Eye (tissue), 1 donor: ENCODE measurements at regions not wholly inside any gene's neighbourhood (a gene's known extent, or its start where the extent isn't known, plus 50 kb on each side); places are given as distances from the start of the nearest gene placed in this dataset.

Experiments
- DNase-seq: peaks from one replicate; pipeline ENCODE4 v3.0.0-alpha.2; 2015

DNA sequence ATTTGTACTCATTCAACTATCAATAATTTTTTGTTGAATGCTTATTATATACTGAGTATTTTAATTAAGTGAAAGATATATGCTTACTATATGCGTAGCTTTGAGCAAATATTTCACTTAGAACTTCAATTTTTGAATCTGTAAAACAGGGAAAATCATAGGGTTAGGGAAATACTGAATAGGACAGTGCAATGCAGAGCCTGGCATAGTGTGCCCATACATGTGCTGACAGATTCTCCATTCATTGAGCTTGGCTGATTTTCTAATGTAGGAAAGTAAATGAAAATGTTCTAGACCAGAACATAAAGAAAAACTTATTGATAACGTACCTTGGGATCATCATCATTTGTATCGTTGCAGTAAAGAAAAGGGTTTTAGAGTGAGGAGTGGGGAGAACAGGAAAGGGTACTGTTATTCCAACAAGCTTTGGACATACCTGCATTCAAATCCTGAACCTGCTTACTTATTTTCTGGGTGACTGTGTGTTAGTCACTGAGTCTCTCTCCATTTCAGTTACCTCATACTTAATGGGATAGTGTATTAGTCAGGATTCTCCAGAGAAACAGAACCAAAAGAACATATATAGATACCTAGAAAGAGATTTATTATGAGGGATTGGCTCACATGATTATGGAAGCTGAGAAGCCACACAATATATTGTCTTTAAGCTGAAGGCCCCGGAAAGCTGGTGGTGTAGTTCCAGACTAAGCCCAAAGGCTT lies 436.4 kb downstream of the ADAMTS20 start:
- no peak for DNase-seq

DNA sequence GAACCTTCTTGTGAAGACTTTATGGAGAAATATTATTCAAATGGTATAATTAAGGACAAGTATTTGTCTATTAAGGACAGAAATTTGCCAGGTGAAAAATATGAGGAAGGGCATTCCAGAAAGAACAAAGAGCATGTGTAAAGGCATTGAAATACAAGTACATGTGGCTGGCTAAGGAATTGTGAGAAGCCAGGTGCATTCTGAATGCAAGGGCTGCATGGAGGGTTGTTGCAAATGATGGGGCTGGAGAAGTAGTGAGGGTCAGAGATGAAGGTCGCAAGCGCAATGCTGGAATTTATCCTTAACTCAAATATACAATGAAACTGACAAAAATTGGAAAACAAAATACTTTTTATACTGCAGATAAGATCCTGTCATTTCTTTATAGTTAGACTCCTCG lies 437.7 kb downstream of the ADAMTS20 start:
- DNase-seq, result no peak

DNA sequence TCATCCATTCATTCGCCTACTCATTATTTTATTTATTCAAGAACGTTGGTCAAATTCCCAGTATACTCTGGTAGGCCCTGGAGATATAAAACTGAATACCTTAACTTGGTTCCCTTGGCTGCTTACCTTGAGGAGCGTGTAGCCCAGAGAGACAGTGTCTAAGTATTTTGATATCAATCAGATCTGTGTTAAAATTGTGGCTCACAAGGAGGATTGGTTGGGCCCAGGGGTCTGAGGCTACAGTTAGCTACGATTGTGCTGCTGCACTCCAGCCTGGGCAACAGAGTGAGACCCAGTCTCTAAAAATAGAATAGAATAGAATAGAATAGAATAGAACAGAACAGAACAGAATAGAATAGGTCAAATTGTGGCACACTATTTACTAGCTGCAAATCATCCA lies 438.4 kb downstream of the ADAMTS20 start:
- DNase-seq, result no peak

DNA sequence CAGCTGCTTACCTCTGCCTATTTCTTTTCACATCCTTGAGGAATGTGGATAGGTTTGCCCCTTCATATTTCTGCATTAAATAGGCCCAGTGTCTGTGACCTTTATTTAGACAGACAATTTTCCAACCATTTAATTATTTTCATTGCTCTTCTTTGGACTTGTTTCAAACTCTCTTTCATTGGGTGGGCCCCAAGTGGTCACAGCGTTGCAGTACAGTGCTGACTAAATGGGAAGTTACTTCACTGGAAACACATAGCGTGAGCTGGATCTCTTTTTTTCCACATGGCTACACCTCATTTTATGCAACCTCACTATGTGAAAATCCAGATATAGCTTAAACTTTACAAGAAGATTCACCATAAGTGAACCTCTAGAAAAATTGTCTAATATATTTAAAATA lies 438.9 kb downstream of the ADAMTS20 start:
- peak; percentile 45 for DNase-seq

DNA sequence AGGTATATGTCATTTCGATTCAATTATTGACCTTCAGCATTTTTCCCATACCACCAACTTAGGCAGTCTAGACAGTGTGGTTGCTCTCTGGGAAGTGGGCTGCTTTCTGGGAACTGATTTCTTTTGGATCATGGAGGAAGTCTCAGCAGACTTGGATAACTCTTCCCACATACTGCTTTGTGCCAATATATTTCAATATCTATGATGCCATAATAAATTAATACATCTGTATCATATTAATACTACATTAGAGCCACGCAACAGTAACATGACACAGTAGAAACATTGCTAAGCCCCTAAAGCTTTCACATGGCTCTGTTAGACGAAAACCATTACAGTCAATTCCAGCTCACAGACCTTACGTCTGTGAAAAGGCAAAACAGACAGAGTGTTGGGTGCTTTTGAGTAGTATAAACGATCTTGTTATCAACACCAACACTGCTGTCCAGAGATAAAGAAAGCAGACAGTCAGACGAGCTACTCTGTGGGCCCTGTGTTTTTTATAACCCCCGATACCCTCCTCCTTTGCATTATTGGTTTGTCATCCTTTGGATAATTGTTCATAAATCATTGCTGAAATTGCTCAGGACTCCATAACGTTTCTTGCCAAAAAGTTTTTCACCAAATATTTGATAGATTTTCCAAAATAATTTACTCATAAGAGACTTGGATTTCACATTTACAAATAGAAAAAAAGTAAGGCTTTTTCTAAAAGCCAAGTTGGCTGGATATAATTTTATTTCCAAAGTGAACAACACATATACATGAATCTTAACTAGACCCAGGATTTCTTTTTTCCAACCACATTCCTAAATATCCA lies 439.7 kb downstream of the ADAMTS20 start:
- peak; percentile 59 for DNase-seq

- DNase-seq, result no peak
These were observed 440.4 kb downstream of the ADAMTS20 start for GRCh38 chr12:43111608-43112007.

DNA sequence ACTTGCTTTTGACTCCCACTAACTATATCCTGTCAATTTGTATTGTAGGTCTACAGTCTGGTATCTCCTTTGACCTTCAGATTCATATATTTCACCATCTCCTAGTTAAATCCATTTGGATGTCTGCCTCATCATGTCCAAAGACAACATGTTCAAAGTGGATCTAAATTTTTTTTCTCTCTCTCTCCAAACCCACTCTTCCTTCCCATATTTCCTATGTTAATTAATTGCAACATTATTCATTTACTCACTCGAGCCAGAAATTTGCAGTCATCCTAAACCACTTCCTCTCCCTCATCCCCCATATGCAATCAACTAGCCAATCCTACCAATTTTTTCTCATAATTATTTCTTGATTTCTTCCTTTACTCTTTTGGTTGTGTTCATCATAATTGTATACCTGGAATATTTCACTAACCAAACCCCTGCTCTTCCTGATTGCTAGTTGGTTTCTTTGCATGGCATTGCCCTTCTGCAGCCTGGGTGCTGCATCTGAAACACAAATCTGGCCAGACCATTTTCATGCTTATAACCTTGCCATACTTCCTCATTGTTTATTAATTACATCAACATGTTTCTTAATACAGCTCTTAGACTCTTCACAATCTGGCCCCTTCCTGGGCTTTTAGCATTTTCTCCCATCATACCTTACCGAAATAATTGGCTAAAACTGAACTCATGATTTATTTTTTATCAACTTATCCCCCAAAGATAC lies 442.2 kb downstream of the ADAMTS20 start:
- no peak for DNase-seq

DNA sequence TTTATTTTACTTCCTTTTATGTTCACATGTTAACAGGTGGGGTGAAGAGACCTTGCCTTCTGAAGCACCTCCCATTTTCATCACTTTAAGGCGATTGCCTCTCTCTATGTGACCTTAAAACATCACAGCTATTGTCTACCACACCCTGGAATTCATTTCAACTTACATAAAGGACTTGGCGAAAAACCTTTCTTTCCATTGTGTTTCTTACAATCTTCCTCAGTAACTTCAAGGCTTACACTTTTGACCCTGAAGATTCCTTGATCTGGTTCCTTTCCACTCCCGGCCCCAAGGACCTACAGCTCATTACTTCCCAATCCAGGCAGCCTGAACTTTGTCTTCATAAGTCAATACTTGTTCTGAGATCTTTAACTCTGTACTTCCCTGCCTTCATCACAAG lies 443.3 kb downstream of the ADAMTS20 start:
- no peak for DNase-seq

DNA sequence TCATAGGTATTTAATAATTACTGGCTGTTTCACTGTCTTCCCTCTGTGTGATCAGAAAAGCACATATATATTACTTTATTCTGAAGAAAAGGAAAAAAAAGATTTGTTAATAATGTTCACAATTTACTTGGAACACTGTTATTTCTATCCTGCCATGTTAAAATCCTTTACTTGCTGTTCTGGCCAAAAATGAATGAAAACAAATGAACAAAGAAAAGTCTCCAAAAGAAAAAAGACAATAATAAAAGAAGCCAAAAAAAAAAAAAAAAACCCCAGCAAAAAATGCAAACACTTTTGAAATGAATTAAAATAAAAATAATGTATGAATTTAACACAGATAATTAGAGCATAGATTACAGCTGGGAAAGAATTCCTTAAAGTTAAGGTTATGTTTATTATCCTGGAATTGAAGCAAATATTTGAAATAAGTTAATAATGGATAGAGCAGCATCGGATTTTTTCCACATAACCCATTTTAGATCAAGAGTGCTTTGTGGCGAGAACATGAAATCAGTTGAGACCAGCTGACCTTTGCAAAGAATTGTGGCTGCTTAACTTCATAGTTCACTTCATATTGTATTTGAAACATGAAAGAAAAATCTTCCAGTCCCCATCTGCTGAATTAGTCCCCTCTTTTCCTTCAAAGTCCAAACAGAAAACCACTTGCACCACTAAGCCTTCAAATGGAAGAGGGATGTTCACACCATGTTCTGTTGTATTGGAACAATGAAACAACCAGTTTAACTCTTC lies 444.8 kb downstream of the ADAMTS20 start:
- no peak for DNase-seq

GRCh38 chr12:43106355-43106754 lies 445.6 kb downstream of the ADAMTS20 start:
- DNase-seq, result no peak

- DNase-seq, result no peak
These were observed 446.5 kb downstream of the ADAMTS20 start for GRCh38 chr12:43105426-43105981.

GRCh38 chr12:43104494-43104893 lies 447.5 kb downstream of the ADAMTS20 start:
- DNase-seq, result no peak

GRCh38 chr12:43103866-43104265 lies 448.1 kb downstream of the ADAMTS20 start:
- DNase-seq, result no peak

- no peak for DNase-seq
These were observed 449.3 kb downstream of the ADAMTS20 start for GRCh38 chr12:43102546-43103264.

DNA sequence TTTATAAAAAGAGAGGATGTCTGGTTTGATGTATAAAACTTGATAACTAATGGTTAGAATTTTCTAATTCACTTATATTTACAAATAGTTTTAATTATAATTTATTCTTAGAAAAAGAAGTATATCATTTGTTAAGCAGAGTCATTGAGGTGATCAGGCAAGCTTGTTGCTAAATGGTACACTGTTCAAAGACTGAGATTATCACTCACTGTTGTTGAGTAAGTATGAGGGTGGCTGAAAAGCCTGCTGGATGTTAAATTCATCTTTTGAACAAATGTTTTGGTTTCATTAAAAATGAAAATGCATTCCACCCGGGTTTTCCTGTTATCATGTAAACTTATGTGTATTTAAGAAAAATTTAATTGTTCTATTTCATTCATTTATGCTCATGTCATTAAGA lies 451.8 kb downstream of the ADAMTS20 start:
- no peak for DNase-seq

DNA sequence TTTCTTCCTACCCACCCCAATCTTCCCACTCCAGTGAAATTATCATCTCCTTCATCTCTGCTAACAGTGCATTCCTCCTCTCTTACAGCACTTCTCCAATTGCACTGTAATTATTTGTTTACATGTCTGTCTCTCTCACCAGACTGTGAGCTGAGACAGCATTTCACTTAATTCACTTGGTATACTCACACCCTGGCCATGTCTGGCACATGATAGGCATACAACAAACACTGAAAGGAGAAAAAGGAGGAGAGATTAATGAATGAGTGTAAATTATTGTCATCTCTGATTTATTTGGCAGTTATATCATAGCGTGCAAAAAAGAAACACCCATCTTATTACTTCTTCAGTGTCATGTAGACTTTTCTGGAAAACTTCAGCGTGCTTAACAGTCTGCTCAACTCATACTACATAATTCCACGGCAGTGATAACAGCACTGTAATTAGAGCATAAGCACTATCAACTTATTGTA lies 452.3 kb downstream of the ADAMTS20 start:
- DNase-seq, result no peak

DNA sequence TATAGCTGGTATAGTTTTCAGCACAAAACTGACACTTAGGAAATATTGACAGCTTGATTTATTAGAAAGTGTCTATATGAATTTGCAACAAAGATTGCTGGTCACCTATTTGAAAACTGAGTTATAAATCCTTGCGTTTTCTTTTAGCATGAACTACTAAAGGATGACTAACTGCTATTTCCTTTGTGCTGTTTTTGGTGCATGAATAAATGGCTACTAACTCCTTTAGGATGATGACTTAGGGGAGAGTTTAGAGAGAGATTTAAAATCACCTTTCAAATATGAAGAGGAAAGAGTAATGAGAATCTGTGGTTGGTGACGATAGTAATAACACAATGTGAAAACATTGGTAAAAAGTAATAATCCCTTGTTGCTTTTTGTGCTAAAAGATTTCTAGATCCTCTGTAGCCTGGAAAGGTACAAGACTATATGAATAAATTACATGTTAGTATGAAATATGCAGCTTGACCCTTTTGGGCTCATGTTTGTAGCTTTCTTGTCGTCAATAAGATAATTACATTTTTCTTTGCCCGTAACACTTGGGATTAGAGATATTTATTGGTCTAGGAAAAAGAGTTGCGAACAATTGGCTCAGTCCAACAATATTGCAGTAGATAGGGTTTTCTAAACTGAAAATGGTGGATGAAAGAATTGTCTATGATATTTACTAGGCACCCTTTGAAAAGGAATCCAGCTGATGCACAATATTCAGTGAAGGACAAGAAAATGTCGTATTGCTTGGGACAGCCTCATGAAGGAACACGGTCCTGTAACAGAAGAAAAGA lies 453.0 kb downstream of the ADAMTS20 start:
- DNase-seq, result no peak

DNA sequence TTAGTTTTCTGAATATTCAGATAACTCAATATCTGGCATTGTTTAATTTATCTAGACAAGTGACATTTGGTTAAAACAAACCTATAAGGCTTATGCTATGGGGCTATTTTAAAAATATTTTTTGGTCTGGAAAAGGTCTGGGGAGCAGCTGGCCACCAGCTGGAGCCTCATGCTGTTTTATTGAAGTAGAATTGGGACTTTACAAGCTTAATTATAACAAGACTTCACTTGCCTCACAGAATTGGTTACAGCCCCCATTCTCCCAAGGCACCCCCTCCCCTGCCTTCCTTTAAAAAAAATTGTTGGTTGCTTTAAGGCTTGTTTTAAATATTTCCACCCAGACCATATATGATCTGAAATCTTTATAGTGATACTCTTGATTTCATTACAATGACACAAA lies 453.9 kb downstream of the ADAMTS20 start:
- DNase-seq, result no peak

DNA sequence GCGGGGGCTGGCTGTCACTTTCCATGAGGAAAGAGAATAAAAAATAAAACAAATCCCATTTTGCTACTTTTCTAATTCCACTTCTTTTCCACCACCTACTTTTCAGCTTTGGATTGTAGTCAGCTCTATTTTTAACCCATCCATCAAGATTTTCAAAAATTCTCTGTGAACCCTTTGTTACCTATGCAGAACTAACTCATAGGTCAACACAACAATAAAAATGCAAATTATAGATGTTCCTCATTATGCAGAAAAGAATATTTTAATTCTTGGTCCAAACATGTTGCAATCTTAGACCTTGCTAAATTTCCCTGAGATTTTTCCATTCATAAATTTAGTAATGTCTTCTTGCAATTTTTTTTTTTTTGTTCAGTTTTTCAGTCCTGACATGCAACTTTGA lies 454.5 kb downstream of the ADAMTS20 start:
- DNase-seq, result no peak

GRCh38 chr12:43095669-43096280 lies 456.2 kb downstream of the ADAMTS20 start:
- DNase-seq, result no peak
